ENCODE measurements at regions not wholly inside any gene's neighbourhood (a gene's known extent, or its start where the extent isn't known, plus 50 kb on each side); places are given as distances from the start of the nearest gene placed in this dataset.

- TF ChIP-seq, protein P1, sequence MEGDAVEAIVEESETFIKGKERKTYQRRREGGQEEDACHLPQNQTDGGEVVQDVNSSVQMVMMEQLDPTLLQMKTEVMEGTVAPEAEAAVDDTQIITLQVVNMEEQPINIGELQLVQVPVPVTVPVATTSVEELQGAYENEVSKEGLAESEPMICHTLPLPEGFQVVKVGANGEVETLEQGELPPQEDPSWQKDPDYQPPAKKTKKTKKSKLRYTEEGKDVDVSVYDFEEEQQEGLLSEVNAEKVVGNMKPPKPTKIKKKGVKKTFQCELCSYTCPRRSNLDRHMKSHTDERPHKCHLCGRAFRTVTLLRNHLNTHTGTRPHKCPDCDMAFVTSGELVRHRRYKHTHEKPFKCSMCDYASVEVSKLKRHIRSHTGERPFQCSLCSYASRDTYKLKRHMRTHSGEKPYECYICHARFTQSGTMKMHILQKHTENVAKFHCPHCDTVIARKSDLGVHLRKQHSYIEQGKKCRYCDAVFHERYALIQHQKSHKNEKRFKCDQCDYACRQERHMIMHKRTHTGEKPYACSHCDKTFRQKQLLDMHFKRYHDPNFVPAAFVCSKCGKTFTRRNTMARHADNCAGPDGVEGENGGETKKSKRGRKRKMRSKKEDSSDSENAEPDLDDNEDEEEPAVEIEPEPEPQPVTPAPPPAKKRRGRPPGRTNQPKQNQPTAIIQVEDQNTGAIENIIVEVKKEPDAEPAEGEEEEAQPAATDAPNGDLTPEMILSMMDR (IDR thresholded peaks at IDR 0.05): no peak
- TF ChIP-seq EP300 (IDR thresholded peaks at IDR 0.05) (no peak), POLR2AphosphoS5 (IDR thresholded peaks at IDR 0.05) (no peak)
Observed at GRCh38 chr20:22513574-22513973, 70.8 kb downstream of the FOXA2 start.

All from upper lobe of left lung (tissue), 4 donors.